GM18909 (cell line): ENCODE measurements at regions not wholly inside any gene's neighbourhood (a gene's known extent, or its start where the extent isn't known, plus 50 kb on each side); places are given as distances from the start of the nearest gene placed in this dataset.
A peak's percentile ranks its signal among the peaks of the same experiment; 100 is the strongest.

Source experiments
- ATAC-seq: cut with Tn5 transposase; IDR thresholded peaks from one replicate; pipeline ENCODE4 v1.9.1; 2021; ENCODE audit warnings: mild to moderate bottlenecking; ENCODE audit not compliant: unreplicated experiment, poor library complexity

GRCh38 chr2:23148342-23148741 is 236.6 kb upstream of the KLHL29 start:
- ATAC-seq = no peak

GRCh38 chr2:23149777-23150176 is 235.2 kb upstream of the KLHL29 start:
- ATAC-seq = no peak

- ATAC-seq = no peak
These were observed 231.5 kb upstream of the KLHL29 start for GRCh38 chr2:23153484-23153883.

GRCh38 chr2:23155022-23155421 is 230.0 kb upstream of the KLHL29 start:
- ATAC-seq = no peak

GRCh38 chr2:23157812-23158211 is 227.2 kb upstream of the KLHL29 start:
- no peak for ATAC-seq

GRCh38 chr2:23158306-23158705 is 226.7 kb upstream of the KLHL29 start:
- no peak for ATAC-seq

- no peak for ATAC-seq
These were observed 225.1 kb upstream of the KLHL29 start for GRCh38 chr2:23159746-23160405.

- ATAC-seq = no peak
These were observed 220.8 kb upstream of the KLHL29 start for GRCh38 chr2:23164173-23164572.

- ATAC-seq = no peak
These were observed 215.1 kb upstream of the KLHL29 start for GRCh38 chr2:23169896-23170295.

- no peak for ATAC-seq
These were observed 213.9 kb upstream of the KLHL29 start for GRCh38 chr2:23171108-23171507.

GRCh38 chr2:23178396-23178795 is 206.6 kb upstream of the KLHL29 start:
- ATAC-seq = no peak

- ATAC-seq = no peak
These were observed 201.2 kb upstream of the KLHL29 start for GRCh38 chr2:23183733-23184132.

- ATAC-seq = no peak
These were observed 186.5 kb upstream of the KLHL29 start for GRCh38 chr2:23198316-23199114.

GRCh38 chr2:23199115-23199918 is 185.7 kb upstream of the KLHL29 start:
- peak; percentile 65 for ATAC-seq

- ATAC-seq = no peak
These were observed 184.8 kb upstream of the KLHL29 start for GRCh38 chr2:23200068-23200786.

GRCh38 chr2:23200787-23201114 is 184.2 kb upstream of the KLHL29 start:
- no peak for ATAC-seq

GRCh38 chr2:23203383-23203782 is 181.6 kb upstream of the KLHL29 start:
- no peak for ATAC-seq

- no peak for ATAC-seq
These were observed 180.2 kb upstream of the KLHL29 start for GRCh38 chr2:23204685-23205242.

GRCh38 chr2:23206650-23207049 is 178.3 kb upstream of the KLHL29 start:
- no peak for ATAC-seq

GRCh38 chr2:23207871-23208270 is 177.1 kb upstream of the KLHL29 start:
- ATAC-seq = no peak
